Coronary artery (tissue), 2 donors: ENCODE measurements at regions not wholly inside any gene's neighbourhood (a gene's known extent, or its start where the extent isn't known, plus 50 kb on each side); places are given as distances from the start of the nearest gene placed in this dataset.

Source experiments
- DNase-seq: peaks from one replicate; pipeline ENCODE4 v3.0.0-alpha.2; 2017; ENCODE audit warnings: low spot score
- H3K27ac ChIP-seq, 2 donors: fragments of 200-600 bp; sonication (generic); one replicate each; pipeline ENCODE4 v1.5.1; 2016 to 2019
- H3K4me3 ChIP-seq: fragments of 200-600 bp; sonication (generic); 2 replicates; pipeline ENCODE4 v1.5.1; 2016; ENCODE audit warnings: mild to moderate bottlenecking, moderate library complexity
- TF ChIP-seq, protein P1 (sequence below): fragments of 200-600 bp; sonication (generic); IDR thresholded peaks from one replicate; pipeline ENCODE4 v1.5.1; 2019; ENCODE audit warnings: antibody characterized with exemption

GRCh38 chr5:148909040-148909439 is 82.6 kb downstream of the ADRB2 start:
- H3K4me3 ChIP-seq = no peak overlapping the region
- TF ChIP-seq, protein P1, sequence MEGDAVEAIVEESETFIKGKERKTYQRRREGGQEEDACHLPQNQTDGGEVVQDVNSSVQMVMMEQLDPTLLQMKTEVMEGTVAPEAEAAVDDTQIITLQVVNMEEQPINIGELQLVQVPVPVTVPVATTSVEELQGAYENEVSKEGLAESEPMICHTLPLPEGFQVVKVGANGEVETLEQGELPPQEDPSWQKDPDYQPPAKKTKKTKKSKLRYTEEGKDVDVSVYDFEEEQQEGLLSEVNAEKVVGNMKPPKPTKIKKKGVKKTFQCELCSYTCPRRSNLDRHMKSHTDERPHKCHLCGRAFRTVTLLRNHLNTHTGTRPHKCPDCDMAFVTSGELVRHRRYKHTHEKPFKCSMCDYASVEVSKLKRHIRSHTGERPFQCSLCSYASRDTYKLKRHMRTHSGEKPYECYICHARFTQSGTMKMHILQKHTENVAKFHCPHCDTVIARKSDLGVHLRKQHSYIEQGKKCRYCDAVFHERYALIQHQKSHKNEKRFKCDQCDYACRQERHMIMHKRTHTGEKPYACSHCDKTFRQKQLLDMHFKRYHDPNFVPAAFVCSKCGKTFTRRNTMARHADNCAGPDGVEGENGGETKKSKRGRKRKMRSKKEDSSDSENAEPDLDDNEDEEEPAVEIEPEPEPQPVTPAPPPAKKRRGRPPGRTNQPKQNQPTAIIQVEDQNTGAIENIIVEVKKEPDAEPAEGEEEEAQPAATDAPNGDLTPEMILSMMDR = no peak
- H3K27ac ChIP-seq = no peak overlapping the region
- no peak for DNase-seq

DNA sequence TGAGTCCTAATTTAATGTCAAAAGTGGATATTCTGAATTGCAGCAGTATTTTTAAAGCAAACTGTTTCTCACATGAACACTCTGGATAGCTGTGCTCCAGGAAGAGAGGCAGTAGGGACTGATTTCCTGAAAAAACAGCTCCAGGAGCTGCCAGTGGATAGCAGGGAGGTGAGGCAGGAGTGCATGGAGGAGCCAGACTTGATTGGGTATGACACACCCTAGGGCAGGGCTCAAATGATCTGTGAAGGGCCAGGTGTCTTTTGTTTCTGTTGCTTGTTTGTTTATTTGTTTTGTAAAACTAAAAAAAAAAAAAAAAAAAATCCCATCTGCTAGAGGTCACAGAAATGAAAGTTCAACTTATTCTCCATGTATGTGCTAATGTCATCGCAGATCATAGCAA is 83.4 kb downstream of the ADRB2 start:
- H3K27ac ChIP-seq = no peak overlapping the region
- H3K4me3 ChIP-seq = no peak overlapping the region
- TF ChIP-seq, protein P1 = no peak
- no peak for DNase-seq

- Histone ChIP-seq H3K4me3 (no peak overlapping the region), H3K27ac (no peak overlapping the region)
- TF ChIP-seq, protein P1 = no peak
- DNase-seq = no peak
Measured at GRCh38 chr5:148910216-148910615, 83.8 kb downstream of the ADRB2 start.

DNA sequence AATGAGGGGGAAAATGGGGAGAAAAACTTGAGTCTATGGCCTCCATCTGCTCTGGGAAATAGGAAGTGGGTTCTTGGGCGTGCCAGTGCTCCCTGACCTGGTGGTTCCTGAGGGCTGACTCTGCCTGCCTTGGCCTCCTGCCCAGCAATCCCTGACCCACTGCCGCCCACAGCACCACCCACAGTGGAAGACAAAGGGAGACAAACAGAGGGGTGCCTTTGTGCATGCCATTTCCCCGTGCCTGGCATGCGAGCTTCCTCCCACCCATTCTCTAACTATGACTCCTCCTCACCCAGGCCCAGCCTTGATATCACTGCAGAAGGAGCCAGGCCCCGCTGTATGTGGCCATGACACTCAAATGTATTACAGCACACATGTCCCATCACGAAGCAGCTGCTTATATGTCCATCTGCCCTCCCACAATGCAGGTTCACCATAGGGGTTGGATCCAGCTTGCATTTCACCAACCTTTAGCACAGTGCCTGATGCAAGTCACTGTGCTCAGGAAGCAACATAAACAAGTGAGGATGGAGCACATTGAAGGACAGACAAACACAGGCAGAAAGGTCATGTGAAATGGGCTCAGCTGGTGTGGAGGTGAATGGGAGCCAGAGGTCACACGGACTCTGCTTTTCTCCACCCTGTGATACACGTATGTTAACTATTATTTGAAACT is 84.4 kb downstream of the ADRB2 start:
- Histone ChIP-seq H3K4me3 (no peak overlapping the region), H3K27ac (no peak overlapping the region)
- DNase-seq = no peak
- TF ChIP-seq, protein P1 = no peak

DNA sequence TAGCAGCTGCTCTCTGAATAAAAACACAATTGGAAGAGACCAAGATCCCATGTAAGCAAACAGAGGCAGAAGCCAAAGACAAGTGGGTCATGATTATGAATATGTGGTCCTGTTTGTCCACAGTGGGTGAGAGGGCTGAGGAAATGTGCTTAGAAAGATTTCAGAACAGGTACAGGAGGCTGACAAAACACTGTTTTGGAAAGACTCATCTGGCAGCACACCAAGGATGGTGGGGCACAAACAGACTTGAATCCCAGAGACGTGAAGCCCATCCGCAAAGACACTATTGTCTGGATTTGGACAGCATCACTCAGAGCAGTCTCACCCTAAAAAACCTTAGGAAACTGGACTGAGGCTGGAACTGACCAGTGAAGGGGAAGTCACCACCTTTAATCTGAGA is 85.0 kb downstream of the ADRB2 start:
- Histone ChIP-seq H3K27ac (no peak overlapping the region), H3K4me3 (no peak overlapping the region)
- TF ChIP-seq, protein P1 = no peak
- DNase-seq = no peak

GRCh38 chr5:148912146-148912545 is 85.7 kb downstream of the ADRB2 start:
- TF ChIP-seq, protein P1 = no peak
- H3K4me3 ChIP-seq = no peak overlapping the region
- no peak overlapping the region for H3K27ac ChIP-seq
- no peak for DNase-seq

DNA sequence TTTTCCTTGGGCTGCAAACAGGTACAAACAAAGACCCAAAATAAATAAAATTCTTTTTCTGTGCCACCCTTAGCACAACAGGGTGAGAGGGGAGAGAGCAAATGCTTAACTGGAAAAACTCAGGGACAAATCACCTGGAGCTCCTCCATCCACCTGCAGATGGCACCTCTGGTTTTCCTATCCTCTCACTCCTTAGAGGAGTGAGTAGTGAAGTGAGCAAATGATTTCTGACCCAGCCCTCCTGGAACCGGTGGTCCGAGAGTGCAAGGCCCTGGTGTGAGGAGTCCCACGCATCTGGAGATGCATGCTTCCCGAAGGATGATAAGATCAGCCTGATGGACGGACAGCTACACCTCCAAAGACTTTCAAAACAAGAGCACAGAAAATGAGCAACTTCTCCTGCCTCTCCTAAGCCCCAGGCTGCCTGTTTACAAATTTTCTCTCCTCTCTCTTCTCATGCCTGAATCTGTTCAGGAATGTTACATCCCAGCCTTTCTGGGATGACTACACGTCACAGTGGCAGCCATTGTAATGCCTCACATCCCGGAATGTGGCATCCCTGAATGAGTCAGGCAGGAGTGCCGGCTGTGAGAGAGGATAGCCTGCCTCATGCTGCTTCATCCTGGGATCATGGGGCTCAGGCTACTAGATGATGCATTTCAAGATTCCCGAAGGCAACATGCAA is 86.4 kb downstream of the ADRB2 start:
- TF ChIP-seq, protein P1 = no peak
- Histone ChIP-seq H3K4me3 (no peak overlapping the region), H3K27ac (no peak overlapping the region)
- no peak for DNase-seq
